HepG2 (cell line): ENCODE measurements at regions not wholly inside any gene's neighbourhood (a gene's known extent, or its start where the extent isn't known, plus 50 kb on each side); places are given as distances from the start of the nearest gene placed in this dataset.

Experiments
- MZF1 ChIP-seq: sonication (generic); formaldehyde crosslinking; IDR thresholded peaks from 2 replicates; pipeline ENCODE4 v1.8.1; 2023; ENCODE audit warnings: mild to moderate bottlenecking, missing genetic modification reagents, borderline replicate concordance
- RELA ChIP-seq: sonication (generic); formaldehyde crosslinking; IDR thresholded peaks from 2 replicates; pipeline ENCODE4 v1.4.0; 2020; ENCODE audit warnings: missing genetic modification reagents
- ZNF17 ChIP-seq: sonication (generic); formaldehyde crosslinking; IDR thresholded peaks from 2 replicates; pipeline ENCODE4 v1.5.0; 2020; ENCODE audit warnings: mild to moderate bottlenecking, missing genetic modification reagents

GRCh38 chr1:34621916-34622315 is 132.9 kb upstream of the GJB5 start:
- no peak for TF ChIP-seq MZF1 (CRISPR knock-in tag)
- TF ChIP-seq ZNF17 (CRISPR knock-in tag): no peak
- no peak for TF ChIP-seq RELA (CRISPR knock-in tag)
